ENCODE measurements at regions not wholly inside any gene's neighbourhood (a gene's known extent, or its start where the extent isn't known, plus 50 kb on each side); places are given as distances from the start of the nearest gene placed in this dataset.
"Not testable (repeated sequence)": the region's sequence is repeated elsewhere in the genome, so short reads cannot be mapped to it uniquely, and the experiment has no call there.

- ChIA-PET CTCF (no interaction called here), POLR2A (no interaction called here)
- no peak for TF ChIP-seq CTCF (IDR thresholded peaks at IDR 0.05; ENCODE audit: low read depth, low read length)
- Histone ChIP-seq H3K27me3 (ENCODE audit: control insufficient read depth, insufficient read depth, low read length) (no peaks in the 10 kb centered on the region), H3K9me3 (ENCODE audit: control insufficient read depth, insufficient read depth, low read length) (peaks cover 3% of the 10 kb centered on the region; the same call in 1 of the 2 replicates), H3K27ac (ENCODE audit: low read depth, low read length) (no peak overlapping the region), H3K4me3 (ENCODE audit: low read depth, low read length) (no peak overlapping the region)
- DNase-seq (ENCODE audit: low read depth, low spot score): no peak
Measured at GRCh38 chr6:94721459-94721858, 855.9 kb upstream of the MANEA start.

GRCh38 chr6:94713446-94713845, 863.9 kb upstream of the MANEA start:
- Histone ChIP-seq H3K9me3 (ENCODE audit: control insufficient read depth, insufficient read depth, low read length) (no peaks in the 10 kb centered on the region; the same call in 1 of the 2 replicates), H3K4me3 (ENCODE audit: low read depth, low read length) (no peak overlapping the region), H3K27me3 (ENCODE audit: control insufficient read depth, insufficient read depth, low read length) (no peaks in the 10 kb centered on the region), H3K27ac (ENCODE audit: low read depth, low read length) (no peak overlapping the region)
- POLR2A ChIA-PET: no interaction called here
- no peak for DNase-seq (ENCODE audit: low read depth, low spot score)
- CTCF ChIA-PET: no interaction called here
- TF ChIP-seq CTCF (IDR thresholded peaks at IDR 0.05; ENCODE audit: low read depth, low read length): no peak

DNA sequence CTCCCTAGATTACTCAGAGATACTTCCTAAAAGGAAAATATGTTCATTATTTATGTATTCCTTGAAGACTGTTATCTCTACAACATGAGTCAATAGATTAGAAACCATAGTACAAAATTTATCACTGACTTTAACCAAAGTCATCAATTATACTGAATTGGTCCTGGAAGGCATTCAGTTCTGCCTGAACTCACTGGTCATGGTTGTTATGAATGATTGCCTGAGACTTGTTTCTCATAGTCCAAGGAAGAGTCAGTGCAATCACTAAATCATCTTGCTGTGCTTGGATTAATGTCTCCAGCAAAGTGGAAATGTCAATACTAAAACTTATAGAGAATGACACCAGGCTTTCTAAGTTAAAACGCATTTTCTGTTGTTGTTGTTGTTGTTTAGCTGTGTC, 878.6 kb upstream of the MANEA start:
- Histone ChIP-seq H3K27me3 (ENCODE audit: control insufficient read depth, insufficient read depth, low read length) (no peaks in the 10 kb centered on the region), H3K9me3 (ENCODE audit: control insufficient read depth, insufficient read depth, low read length) (no peaks in the 10 kb centered on the region; the same call in 1 of the 2 replicates), H3K27ac (ENCODE audit: low read depth, low read length) (no peak overlapping the region), H3K4me3 (ENCODE audit: low read depth, low read length) (no peak overlapping the region)
- CTCF ChIA-PET: no interaction called here
- TF ChIP-seq CTCF (IDR thresholded peaks at IDR 0.05; ENCODE audit: low read depth, low read length): no peak
- POLR2A ChIA-PET: no interaction called here
- DNase-seq (ENCODE audit: low read depth, low spot score): no peak

GRCh38 chr6:94687255-94687654, 890.1 kb upstream of the MANEA start:
- H3K27me3 ChIP-seq (ENCODE audit: control insufficient read depth, insufficient read depth, low read length); H3K9me3 ChIP-seq (ENCODE audit: control insufficient read depth, insufficient read depth, low read length); DNase-seq (ENCODE audit: low read depth, low spot score); POLR2A ChIA-PET; CTCF ChIA-PET; H3K27ac ChIP-seq (ENCODE audit: low read depth, low read length); H3K4me3 ChIP-seq (ENCODE audit: low read depth, low read length): not testable (repeated sequence)

DNA sequence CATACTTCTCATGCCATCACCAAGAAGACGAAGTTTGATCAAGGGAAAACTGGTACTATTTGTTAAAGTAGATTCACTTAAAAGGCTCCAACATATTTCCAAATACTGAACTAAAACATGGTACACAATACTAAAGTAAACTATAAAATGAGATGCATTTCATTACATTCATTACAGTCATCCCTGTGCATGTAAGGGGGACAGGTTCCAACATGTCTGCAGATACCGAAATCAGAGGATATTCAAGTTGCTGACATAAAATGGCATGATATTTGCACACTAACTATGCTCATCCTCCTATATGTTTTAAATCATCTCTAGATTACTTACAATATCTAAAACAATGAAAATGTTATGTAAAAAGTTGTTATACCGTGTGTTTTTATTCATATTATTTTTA, 893.9 kb upstream of the MANEA start:
- Histone ChIP-seq H3K27me3 (ENCODE audit: control insufficient read depth, insufficient read depth, low read length) (no peaks in the 10 kb centered on the region), H3K9me3 (ENCODE audit: control insufficient read depth, insufficient read depth, low read length) (peaks cover 6% of the 10 kb centered on the region), H3K4me3 (ENCODE audit: low read depth, low read length) (no peak overlapping the region), H3K27ac (ENCODE audit: low read depth, low read length) (no peak overlapping the region)
- ChIA-PET CTCF (no interaction called here), POLR2A (no interaction called here)
- no peak for DNase-seq (ENCODE audit: low read depth, low spot score)
- no peak for TF ChIP-seq CTCF (IDR thresholded peaks at IDR 0.05; ENCODE audit: low read depth, low read length)

- H3K4me3 ChIP-seq (ENCODE audit: low read depth, low read length): no peak overlapping the region
- CTCF ChIA-PET: no interaction called here
- TF ChIP-seq CTCF (IDR thresholded peaks at IDR 0.05; ENCODE audit: low read depth, low read length): no peak
- no peaks in the 10 kb centered on the region for H3K27me3 ChIP-seq (ENCODE audit: control insufficient read depth, insufficient read depth, low read length)
- POLR2A ChIA-PET: no interaction called here
- DNase-seq (ENCODE audit: low read depth, low spot score): no peak
- H3K27ac ChIP-seq (ENCODE audit: low read depth, low read length): no peak overlapping the region
- no peaks in the 10 kb centered on the region for H3K9me3 ChIP-seq (ENCODE audit: control insufficient read depth, insufficient read depth, low read length)
Measured at GRCh38 chr6:94680669-94681212, 896.6 kb upstream of the MANEA start.
